LHCN-M2 (cell line): ENCODE measurements at regions not wholly inside any gene's neighbourhood (a gene's known extent, or its start where the extent isn't known, plus 50 kb on each side); places are given as distances from the start of the nearest gene placed in this dataset.
A peak's percentile ranks its signal among the peaks of the same experiment; 100 is the strongest.

Experiments
- DNase-seq: peaks from one replicate; pipeline ENCODE4 v3.0.0-alpha.2; 2012; ENCODE audit warnings: low read depth

DNA sequence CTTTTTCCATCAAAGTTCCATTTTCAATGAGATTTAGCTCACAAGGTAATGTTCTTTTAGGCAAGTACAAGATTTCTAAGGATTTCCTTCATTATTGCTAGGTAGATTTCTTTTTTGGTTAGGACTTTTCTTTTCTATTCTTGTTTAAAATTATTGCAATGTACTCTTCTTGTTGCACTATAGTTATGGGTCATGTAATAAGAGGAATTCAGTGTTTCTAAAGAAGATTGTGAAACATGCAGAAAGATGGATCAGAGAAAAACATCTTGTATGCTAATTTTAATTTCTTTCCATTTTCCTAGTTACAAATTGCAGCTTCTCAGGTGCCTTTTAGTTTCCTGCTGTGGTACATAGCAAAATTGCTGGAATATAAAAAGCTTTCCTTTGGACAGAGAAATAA, 56.1 kb downstream of the BTG1 start:
- DNase-seq, result no peak

DNA sequence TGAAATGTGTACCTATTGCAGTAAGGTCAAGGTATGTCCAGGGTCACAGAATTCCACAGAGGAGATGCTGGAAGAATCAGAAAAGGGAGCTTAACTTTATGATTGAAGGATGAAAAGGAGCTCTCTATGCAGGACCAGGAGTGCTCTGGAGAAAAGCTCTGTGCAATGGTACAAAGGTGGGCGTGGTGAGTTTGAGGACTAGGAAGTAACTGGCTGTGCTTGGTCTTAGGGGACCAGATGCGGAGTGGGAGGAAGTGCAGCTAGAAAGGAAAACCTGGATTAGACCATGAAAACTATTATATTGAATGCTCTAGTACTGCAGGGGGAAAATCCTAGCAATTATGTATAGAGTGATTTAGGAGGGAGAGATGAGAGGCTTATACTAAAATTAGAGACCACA, 56.8 kb downstream of the BTG1 start:
- DNase-seq, result peak; percentile 49

- no peak for DNase-seq
These were observed 60.0 kb downstream of the BTG1 start for GRCh38 chr12:92085736-92086040.

- peak; percentile 72 for DNase-seq
These were observed 60.5 kb downstream of the BTG1 start for GRCh38 chr12:92085040-92085735.

- DNase-seq, result peak; percentile 37
These were observed 64.7 kb downstream of the BTG1 start for GRCh38 chr12:92080911-92081285.

DNA sequence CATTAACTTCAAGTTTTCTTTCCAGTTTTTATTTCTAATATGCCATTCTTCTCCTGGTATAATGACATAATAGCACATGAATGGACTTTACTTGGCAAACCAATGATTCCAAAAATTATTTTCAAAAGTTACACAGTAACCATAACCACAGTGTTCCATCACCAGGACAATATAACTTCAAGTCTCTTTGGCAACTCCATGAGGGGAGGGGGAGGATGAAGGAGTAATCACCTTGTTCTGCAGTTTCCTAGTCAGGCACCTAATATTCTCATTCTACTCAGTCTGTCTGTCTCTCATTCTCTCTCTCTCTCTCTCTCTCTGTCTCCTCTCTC, 66.6 kb downstream of the BTG1 start:
- no peak for DNase-seq

DNA sequence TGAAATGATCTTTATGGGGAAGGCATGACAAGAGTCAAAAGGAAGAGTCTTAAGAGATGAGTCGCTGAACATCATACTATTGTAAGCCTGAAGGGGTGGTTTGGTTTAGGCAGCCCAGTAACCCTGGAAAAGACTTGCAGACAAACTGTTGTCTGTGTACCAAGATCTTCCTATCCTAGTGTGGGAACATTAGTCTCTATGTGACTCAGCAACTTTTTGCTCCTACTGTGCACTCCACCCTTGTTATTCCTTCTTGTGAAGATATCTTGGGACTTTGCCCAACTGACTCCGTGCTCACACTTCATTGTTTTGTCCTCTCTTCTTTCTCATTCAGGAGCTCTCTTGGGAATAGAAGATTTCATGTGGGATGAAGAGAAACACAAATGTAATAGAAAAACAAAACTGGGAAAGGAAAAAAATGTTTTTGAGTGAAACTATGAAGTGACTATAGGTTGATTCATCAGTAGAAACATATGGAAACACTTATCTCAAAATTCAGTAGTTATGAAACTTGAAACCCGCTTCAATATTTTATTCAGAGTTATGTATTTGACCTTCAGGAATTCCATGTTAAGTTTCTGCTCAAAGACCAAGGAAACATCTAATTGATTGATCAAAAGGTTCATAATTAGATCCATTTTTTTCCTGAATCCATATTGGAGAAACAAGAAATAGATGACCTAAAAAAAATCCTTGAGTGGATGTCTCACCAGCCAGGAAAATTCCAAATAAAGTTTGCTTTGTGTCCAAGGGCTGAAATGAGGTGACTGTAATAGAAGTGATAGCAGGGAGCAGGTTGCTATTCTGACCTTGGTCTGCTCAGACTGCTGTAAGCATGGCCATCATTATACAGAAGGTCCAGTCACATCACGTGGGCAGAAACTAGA, 67.2 kb downstream of the BTG1 start:
- DNase-seq, result peak; percentile 99

GRCh38 chr12:92077530-92077929, 68.1 kb downstream of the BTG1 start:
- no peak for DNase-seq

- DNase-seq, result no peak
These were observed 69.5 kb downstream of the BTG1 start for GRCh38 chr12:92076101-92076500.

DNA sequence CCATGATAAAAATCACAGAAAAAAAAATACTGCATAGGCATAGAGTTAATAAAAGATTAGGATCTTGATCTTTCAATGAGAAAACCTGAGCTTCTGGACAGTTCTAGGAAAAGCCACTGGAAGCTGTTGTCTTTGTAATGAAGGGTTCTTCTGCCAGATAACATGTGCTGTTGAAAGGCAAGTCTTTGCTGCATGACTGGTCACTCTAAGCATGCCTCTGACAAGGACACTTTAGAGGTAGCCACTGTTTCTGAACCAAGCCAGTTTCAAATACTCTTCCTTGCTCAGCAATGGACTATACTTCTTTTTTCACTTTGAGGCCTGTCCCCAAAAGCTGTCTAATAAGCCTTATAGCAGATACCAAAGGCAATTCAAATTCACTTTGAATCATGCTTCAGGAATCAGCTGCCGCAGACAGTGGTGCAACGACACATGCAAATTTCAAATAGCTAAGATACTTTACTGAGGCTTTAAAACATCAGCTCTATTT, 70.2 kb downstream of the BTG1 start:
- DNase-seq, result peak; percentile 73

- DNase-seq, result no peak
These were observed 70.8 kb downstream of the BTG1 start for GRCh38 chr12:92074889-92075288.

GRCh38 chr12:92073094-92073493, 72.6 kb downstream of the BTG1 start:
- DNase-seq, result no peak

DNA sequence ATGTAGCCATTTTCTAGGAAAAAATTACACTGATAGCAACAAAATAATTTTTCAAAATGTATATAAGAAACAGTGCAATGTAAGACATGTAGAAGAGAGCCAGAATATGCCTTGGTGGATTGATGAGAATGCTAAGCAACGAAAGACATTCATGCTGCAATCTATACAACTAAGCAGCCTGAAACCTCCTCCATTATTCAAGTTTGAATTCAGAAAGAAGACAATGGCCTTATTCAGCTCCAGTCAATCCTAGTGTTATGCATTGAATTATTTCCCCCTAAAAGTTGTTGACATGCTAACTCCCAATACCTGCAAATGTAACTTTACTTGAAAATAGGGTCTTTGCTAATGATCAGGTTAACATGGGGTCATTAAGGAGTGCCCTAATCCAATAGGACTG, 73.5 kb downstream of the BTG1 start:
- DNase-seq, result no peak

- DNase-seq, result no peak
These were observed 74.7 kb downstream of the BTG1 start for GRCh38 chr12:92070864-92071445.

GRCh38 chr12:92070054-92070863, 75.4 kb downstream of the BTG1 start:
- DNase-seq, result no peak

GRCh38 chr12:92068459-92068858, 77.2 kb downstream of the BTG1 start:
- DNase-seq, result peak; percentile 41

- no peak for DNase-seq
These were observed 80.0 kb downstream of the BTG1 start for GRCh38 chr12:92065639-92066038.

DNA sequence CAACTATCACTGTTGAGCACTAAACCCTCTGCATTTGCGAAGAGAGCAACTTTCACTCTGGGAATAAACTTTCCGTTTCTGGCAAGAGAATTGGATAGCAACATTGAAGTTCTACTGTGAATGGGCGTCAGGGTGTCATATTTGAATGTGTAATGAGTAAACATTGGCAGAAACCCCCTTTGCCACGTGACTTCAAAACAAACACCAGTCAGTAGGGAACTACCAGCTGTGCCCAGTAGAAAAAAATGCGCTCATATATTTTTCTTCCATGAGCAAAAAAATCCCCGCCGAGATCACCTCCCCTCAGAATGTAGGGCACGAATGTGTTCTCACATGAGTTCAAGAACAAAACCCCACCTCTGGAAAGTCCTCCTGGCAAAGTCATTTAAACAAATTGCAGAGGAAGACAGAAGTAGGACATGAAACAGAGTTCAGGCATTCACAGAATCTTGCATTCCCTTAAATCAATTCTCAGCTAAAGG, 80.6 kb downstream of the BTG1 start:
- DNase-seq, result peak; percentile 70

DNA sequence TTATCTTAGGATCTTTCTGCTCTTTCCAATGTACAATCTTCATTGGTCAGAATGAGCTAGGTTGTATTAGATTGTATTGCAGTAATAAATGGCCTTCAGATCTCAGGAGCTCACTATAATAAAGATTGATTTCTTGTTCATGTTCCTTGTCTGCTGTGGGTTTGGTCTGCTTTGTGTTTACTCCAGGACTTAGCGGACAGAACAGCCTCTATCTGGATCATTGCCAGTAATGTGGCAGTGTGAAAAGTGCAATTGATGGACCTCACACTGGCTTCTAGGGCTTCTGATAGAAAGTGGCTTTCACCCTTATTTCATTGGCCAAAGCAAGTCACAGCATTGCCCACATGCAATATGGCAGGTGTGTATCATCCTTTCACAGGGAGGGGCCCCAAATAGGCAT, 81.2 kb downstream of the BTG1 start:
- no peak for DNase-seq

DNA sequence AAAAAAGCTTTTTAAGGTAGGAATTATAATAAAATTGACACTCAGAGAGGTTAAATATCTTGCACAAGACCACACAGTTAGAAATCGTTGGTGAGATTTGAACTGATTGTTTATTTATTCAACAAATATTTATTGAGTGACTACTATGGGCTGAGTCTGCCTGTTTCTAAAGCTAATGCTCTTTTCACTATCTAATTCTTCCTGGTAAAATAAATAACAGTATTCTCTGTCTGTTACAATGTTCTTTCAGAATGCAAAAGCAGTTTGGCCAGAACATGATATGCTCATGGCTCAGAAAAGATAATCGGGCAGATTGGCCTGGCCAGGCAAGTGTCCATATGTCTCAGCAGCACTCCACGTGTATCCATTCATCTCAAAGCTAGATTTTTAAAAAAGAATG, 82.0 kb downstream of the BTG1 start:
- DNase-seq, result peak; percentile 58

- DNase-seq, result no peak
These were observed 82.8 kb downstream of the BTG1 start for GRCh38 chr12:92062539-92063493.
